Loucy (cell line): ENCODE measurements at regions not wholly inside any gene's neighbourhood (a gene's known extent, or its start where the extent isn't known, plus 50 kb on each side); places are given as distances from the start of the nearest gene placed in this dataset.

Experiments
- CTCF ChIP-seq: fragments of 200-600 bp; sonication (generic); conservative IDR thresholded peaks from 2 replicates; pipeline ENCODE4 v1.5.1; 2014; ENCODE audit warnings: mild to moderate bottlenecking, antibody characterized with exemption, low read length
- EZH2phosphoT487 ChIP-seq: fragments of 200-600 bp; IDR thresholded peaks from 2 replicates; pipeline ENCODE4 v1.6.1; 2018; ENCODE audit warnings: antibody characterized with exemption, mild to moderate bottlenecking, moderate library complexity, borderline replicate concordance

GRCh38 chr11:10382518-10382917 is 72.5 kb upstream of the AMPD3 start:
- no peak for TF ChIP-seq CTCF
- no peak for TF ChIP-seq EZH2phosphoT487
